ENCODE measurements at regions not wholly inside any gene's neighbourhood (a gene's known extent, or its start where the extent isn't known, plus 50 kb on each side); places are given as distances from the start of the nearest gene placed in this dataset.
"Not testable (repeated sequence)": the region's sequence is repeated elsewhere in the genome, so short reads cannot be mapped to it uniquely, and the experiment has no call there.

- no peak for DNase-seq
These were observed 923.0 kb downstream of the DIPK2A start for GRCh38 chr3:144894576-144894975.

DNA sequence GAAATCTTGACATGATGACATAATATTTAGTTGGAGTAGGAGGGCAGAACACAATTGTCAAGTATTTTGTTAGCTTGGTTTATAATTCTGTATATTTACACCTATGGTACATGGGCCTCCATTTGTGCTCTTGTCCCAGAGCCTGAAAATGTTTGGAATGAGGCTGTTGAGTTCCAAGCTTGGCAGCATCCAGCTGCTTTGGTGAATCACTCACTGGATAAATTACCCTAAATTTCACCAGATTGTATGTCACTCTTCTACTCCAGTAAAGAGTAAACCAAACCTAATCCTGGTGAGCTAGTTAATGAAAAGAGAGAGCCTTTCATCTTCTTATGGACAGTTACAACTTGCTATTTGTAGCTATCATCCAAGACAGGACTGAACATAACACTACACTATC, 928.7 kb downstream of the DIPK2A start:
- DNase-seq, result no peak

DNA sequence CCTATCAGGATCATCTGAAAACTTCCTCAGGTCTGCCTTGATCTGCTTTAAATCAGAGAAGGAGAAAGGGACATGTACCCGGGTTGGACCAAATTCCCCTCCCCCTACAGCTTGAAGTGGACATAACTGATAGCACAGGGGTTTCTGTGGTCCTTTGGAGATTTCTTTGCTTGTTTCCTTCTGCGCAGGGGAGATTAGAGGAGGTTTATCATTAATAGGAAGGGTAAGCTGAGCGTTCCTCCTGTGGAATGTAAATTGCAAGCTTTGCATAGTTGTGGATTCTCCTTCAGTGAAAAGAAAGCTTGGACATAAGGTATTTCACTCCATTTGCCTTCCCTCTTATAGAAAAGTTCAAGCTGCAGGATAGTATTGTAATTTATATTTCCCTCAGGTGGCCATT, 936.0 kb downstream of the DIPK2A start:
- not testable (repeated sequence) for DNase-seq

DNA sequence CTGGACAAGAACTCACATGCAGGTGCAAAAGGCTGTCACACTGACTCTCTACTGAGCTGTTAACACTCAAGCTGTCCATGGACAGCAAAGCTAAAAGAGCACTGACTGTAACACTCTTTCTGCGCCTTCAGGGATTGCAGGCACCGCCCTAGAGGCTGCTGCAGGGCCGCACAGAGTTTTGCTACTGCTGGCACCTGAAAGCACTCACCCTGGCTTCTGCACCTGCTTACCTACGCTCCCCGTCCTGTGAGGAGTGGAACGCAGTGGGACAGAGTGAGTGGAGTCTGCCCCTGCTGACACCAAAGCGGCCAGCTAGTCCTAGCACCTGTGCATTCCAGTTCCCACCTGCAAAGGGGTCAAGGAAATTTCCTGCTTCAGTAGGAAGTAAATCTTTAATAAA, 941.3 kb downstream of the DIPK2A start:
- DNase-seq, result no peak

DNA sequence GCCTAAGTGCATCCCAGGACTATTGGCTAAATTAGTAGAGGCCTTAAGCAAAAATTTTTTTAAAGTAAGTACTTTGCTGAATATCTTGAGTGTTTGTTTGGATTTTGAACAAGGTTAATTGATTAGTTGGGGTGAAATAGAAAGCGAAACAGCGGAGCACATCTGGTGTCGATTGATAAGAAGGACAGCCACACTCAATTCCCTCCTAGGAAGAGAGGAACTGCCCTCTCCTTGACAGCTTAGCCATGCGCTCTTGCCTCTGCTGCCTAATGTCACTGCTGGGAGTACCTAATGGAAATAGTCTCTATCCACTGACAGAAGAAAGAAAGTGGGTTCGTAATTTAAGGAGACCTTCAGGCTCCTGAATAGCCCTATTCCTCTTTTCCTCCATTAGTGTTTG, 943.6 kb downstream of the DIPK2A start:
- DNase-seq, result no peak

GRCh38 chr3:144921710-144922109, 950.1 kb downstream of the DIPK2A start:
- DNase-seq, result peak in 9 of 58 donors; percentile 1 to 17 (median 5)

DNA sequence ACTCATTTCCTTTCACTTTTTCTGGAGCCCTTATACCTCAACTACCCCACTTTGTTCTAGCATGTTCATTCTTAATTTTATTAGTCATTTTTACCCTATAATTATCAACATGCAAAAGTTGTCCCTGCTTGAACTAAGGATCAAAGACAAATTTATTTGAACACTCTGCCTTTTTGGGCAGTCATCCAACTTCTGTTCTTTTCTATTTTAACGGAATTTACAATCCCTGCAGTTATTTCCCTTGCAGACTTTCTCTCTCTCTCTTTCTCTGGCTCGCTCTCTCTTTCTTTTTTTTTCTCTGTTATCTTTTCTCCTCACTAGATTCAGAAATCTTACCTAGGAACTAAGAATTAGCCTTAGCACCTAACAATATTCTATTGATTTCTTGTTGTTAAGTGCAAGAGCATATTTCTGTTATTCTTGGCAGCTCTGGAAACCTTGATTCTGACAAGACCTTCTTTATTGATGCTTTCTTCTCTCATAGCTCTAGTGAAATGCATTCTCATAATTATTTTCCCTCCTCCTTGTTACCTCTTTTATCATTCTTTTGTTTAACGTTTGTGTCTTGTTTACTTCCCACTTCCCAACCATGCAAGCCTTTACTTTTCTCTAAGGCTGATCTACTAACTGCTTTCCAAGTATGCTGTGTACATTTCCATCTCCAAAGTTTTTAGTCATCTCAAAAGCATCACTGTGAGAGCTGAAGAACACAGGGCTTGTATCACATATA, 951.6 kb downstream of the DIPK2A start:
- no peak for DNase-seq

GRCh38 chr3:144930431-144930830, 958.8 kb downstream of the DIPK2A start:
- no peak for DNase-seq

DNA sequence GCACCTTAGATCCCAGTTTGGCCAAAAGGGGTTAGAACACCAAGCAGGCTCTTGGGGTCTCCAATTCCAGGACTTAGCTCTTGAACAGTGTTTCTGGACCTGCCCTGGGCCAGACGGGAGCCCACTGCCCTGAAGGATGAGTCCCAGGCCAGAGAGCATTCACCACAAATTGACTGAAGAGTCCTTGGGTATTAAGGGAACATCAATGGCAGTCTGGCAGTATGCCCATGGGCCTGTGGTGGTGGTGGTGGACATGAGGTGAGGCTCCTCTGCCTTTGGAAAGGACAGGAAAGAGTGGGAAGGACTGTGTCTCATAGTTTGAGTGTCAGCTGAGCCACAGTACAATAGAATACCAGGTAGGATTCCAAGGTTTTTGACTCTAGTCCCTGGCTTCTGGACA, 960.0 kb downstream of the DIPK2A start:
- DNase-seq, result no peak

DNA sequence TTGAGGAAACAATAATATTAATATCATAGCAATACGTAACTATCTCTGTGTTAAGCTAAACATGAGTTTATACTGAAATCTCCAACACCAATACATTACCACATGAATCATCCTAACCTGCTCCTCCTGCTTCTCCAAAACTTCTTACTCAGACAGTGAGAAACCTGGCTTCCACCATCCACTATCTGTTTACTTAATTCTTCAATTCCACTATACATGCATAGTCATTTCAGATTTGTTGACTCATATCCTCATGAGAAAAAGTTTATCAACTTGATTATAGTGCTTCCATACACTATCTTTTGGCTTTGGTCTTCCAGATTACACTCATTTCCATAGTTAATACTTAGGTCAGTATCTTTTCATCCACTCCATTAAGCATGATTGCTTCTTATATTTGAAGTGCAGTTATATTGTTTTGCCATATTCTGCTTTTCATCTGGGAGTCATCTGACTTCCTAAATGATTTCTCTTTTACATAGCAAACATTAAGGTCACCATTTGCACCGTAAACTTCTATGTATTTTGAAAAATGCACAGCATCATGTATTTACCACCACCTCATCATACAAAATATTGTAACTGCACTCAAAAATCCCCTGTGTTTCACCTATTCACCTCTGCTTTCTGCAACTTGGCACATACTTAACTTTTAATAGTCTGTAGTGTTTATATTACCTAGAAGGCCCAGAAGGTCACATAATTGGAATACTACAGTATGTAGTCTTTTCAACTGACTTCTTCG, 970.6 kb downstream of the DIPK2A start:
- DNase-seq, result no peak

- DNase-seq, result no peak
These were observed 971.2 kb downstream of the DIPK2A start for GRCh38 chr3:144942838-144943197.

DNA sequence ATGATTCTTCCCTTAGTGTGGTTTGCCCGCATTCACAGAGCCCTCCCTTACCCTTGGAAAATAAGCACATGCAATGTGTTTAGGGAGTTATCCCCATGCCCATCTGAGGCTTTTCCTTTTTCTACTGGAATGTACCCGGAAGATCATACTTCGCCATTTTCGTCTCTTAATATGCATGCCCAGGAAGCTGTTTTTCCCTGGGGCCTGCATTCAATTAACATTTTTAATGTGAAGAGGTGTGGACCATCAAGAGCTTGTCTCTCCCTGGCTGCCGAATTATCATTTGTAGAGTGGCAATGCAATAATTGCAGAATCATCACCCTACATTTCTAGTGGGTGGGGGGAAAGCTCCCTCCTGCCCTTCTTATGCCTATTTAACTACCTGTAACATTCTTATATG, 976.3 kb downstream of the DIPK2A start:
- DNase-seq, result no peak

DNA sequence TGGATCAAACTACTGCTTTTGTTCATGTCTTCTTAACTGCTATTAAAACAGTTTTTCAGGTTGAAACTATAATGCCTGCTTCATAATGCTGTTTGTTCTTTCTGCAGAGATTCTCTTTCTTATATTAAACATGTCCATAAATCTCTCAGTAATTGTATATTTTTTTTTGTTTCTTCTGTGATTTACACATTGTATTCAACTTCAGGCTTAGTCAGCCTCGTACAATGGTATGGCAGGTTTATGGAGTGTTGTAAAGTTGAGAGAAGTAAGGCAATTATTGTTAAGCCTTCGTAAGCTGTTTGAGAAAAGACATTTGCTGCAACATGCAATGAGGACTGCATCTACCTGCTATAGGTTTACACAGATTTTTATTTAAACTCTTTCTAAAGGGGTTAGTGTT, 977.1 kb downstream of the DIPK2A start:
- DNase-seq, result no peak

- DNase-seq, result no peak
These were observed 982.3 kb downstream of the DIPK2A start for GRCh38 chr3:144953959-144954358.

GRCh38 chr3:144957398-144958101, 985.9 kb downstream of the DIPK2A start:
- no peak for DNase-seq

- DNase-seq, result no peak
These were observed 992.2 kb downstream of the DIPK2A start for GRCh38 chr3:144963810-144964209.

DNA sequence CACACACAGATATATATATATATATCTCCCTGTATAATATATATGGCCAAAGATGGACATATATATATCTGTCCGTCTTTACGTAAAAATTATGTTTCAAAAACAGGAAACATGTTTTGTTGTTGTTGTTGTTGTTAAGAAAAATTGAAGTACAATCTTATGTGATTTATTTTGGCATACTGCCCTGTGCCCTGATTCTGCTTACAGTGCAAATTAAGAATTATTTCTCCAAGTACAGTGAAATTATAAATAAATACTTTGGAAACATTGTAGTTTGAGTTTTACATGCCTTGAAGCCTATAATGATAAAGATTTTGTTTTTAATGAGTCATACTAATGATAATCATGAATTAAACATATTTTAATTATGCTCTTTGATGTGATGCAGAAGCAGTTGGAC, 994.9 kb downstream of the DIPK2A start:
- DNase-seq, result no peak

DNA sequence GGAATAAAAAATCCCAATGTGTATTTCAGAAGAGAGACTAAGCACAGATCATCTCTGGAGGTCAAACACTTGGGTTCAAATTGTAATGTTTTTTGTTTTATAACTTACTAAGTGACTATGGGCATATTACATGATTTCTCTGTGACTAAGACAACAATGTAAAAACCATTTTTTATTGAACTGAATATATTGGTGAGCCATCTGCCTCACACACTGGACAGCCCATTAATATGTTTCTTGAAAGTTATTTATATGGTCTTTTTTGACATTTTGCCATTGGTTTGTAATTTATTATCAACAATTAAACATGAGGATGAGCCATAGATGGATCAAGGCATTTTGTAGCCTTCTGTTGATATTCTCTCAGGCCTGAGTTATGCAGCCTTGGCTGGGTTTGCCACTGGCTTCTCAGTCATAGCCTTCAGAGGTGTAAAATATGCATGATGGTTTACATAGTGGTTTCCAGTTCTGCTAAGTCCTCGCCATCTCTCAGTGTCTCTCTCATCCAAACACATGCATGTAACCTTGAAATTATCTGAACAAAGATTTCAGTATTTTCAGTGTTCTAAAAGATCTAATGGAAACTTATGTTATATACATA, 997.2 kb downstream of the DIPK2A start:
- no peak for DNase-seq

DNA sequence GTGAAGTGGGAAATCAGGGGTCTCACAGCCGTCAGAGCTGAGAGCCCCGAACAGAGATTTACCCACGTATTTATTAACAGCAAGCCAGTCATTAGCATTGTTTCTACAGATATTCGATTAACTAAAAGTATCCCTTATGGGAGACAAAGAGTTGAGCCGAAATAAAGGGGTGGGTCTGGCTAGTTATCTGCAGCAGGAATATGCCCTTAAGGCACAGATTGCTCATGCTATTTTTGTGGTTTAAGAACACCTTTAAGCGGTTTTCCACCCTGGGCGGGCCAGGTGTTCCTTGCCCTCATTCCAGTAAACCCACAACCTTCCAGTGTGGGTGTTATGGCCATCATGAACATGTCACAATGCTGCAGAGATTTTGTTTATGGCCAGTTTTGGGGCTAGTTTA, 1012.9 kb downstream of the DIPK2A start:
- not testable (repeated sequence) for DNase-seq

GRCh38 chr3:144989807-144990206, 1018.2 kb downstream of the DIPK2A start:
- no peak for DNase-seq

GRCh38 chr3:144995856-144996255, 1024.2 kb downstream of the DIPK2A start:
- DNase-seq, result no peak

DNA sequence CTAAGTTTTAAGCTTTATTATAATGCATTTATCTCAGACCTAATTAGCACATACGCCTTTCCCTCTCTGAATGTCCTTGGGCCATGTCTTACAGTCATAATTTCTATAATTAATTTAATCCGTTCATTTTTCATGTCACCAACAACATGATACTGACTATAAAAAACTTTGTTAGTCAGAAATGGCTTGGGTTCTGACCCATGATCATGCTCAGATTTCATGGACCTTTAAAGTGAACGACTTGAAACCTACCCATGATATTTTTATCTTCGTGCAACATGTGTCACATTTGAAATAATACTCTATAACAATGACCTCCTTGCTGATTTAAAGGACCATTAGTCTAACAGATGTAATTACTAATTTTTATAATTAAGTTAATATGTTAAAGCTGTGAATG, 1033.8 kb downstream of the DIPK2A start:
- DNase-seq, result no peak
